Mammary epithelial cell (primary cell): ENCODE measurements at regions not wholly inside any gene's neighbourhood (a gene's known extent, or its start where the extent isn't known, plus 50 kb on each side); places are given as distances from the start of the nearest gene placed in this dataset.

Experiments used
- EZH2 ChIP-seq: IDR thresholded peaks from 2 replicates; pipeline ENCODE4 v1.6.1; 2012; ENCODE audit warnings: low read length, inconsistent platforms, borderline replicate concordance
- TF ChIP-seq, protein P1 (sequence below), 2 donors: IDR thresholded peaks in 1 of 2; conservative IDR thresholded peaks in 1 of 2; 2 replicates each; pipeline ENCODE4 v1.5.1; 2011 to 2012; ENCODE audit warnings: inconsistent platforms in 2 of 2, low read length in 2 of 2, mild to moderate bottlenecking in 2 of 2, control low read depth in 1 of 2, low read depth in 1 of 2; ENCODE audit not compliant: insufficient read depth in 1 of 2; ENCODE audit errors: extremely low read depth in 1 of 2

DNA sequence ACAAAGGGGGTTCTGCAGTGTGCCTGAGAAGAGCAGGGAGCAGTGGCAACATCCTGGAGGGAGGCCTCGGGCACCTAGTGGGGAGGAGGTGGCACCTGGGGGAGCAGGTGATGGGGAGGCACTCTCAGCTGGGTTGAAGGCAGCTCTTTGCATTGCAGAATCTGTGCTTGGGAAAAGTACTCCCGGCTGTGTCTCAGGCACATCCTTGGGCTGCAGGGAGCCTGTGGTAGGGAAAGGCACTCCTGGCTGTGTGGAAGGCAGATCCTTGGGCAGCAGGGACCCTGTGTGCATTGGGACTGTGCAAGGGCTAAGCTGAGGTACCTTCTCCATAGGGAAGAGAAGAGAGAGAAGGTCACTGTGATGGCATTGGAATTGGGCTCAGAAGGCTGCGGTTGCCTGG lies 52.8 kb upstream of the ANTXRL start:
- TF ChIP-seq, protein P1, sequence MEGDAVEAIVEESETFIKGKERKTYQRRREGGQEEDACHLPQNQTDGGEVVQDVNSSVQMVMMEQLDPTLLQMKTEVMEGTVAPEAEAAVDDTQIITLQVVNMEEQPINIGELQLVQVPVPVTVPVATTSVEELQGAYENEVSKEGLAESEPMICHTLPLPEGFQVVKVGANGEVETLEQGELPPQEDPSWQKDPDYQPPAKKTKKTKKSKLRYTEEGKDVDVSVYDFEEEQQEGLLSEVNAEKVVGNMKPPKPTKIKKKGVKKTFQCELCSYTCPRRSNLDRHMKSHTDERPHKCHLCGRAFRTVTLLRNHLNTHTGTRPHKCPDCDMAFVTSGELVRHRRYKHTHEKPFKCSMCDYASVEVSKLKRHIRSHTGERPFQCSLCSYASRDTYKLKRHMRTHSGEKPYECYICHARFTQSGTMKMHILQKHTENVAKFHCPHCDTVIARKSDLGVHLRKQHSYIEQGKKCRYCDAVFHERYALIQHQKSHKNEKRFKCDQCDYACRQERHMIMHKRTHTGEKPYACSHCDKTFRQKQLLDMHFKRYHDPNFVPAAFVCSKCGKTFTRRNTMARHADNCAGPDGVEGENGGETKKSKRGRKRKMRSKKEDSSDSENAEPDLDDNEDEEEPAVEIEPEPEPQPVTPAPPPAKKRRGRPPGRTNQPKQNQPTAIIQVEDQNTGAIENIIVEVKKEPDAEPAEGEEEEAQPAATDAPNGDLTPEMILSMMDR (conservative IDR thresholded peaks at IDR 0.05 in 1 of 2, IDR thresholded peaks at IDR 0.05 in 1 of 2; ENCODE audit: extremely low read depth in 1 of 2, insufficient read depth in 1 of 2, low read depth in 1 of 2, low read length in 2 of 2) = no peak
- TF ChIP-seq EZH2 = no peak
